CD4-positive, alpha-beta T cell (primary cell): ENCODE measurements at regions not wholly inside any gene's neighbourhood (a gene's known extent, or its start where the extent isn't known, plus 50 kb on each side); places are given as distances from the start of the nearest gene placed in this dataset.
A peak's percentile ranks its signal among the peaks of the same experiment; 100 is the strongest.
"Not testable (repeated sequence)": the region's sequence is repeated elsewhere in the genome, so short reads cannot be mapped to it uniquely, and the experiment has no call there.

ENCODE experiments used
- ATAC-seq: fragments of 200-7000 bp; cut with Tn5 transposase; one replicate; pipeline ENCODE4 v1.10.0; 2022; ENCODE audit warnings: mild to moderate bottlenecking; ENCODE audit not compliant: poor library complexity
- CTCF ChIA-PET: fragments of 350-600 bp; sonication (Branson Sonifier 250); formaldehyde crosslinking; loops from one replicate; lab custom pipeline; 2021; ENCODE audit warnings: antibody characterized with exemption, inconsistent platforms; lab: Charles Lee
- POLR2A ChIA-PET: fragments of 350-600 bp; sonication (Branson Sonifier 250); formaldehyde crosslinking; loops from one replicate; lab custom pipeline; 2021; ENCODE audit warnings: antibody characterized with exemption, inconsistent platforms; lab: Charles Lee
- DNase-seq, 14 experiments: peaks; one replicate each; pipeline ENCODE4 v3.0.0-alpha.2; 2013 to 2020; ENCODE audit warnings: mixed read lengths in 2 of 14
- H3K27ac ChIP-seq, 2 donors: one replicate each; pipeline versions ENCODE4 v1.5.1 to v1.7.0; 2013; ENCODE audit warnings: low read length in 2 of 2, low read depth in 1 of 2, mild to moderate bottlenecking in 1 of 2
- H3K27me3 ChIP-seq, 2 experiments: 1 replicate in 1 of 2; 2 replicates in 1 of 2; pipeline versions ENCODE4 v1.6.1 to v1.7.0; 2013; ENCODE audit warnings: low read length in 2 of 2, control low read depth in 1 of 2, mild to moderate bottlenecking in 1 of 2, moderate library complexity in 1 of 2; ENCODE audit not compliant: insufficient read depth in 2 of 2, control insufficient read depth in 1 of 2
- H3K36me3 ChIP-seq: one replicate; pipeline ENCODE4 v1.6.1; 2013; ENCODE audit warnings: low read length, control low read depth; ENCODE audit not compliant: insufficient read depth
- H3K4me1 ChIP-seq: one replicate; pipeline ENCODE4 v1.6.1; 2013; ENCODE audit warnings: low read length, control low read depth; ENCODE audit not compliant: insufficient read depth
- H3K4me3 ChIP-seq: one replicate; pipeline ENCODE4 v1.5.1; 2013; ENCODE audit warnings: mild to moderate bottlenecking, low read length, moderate library complexity
- H3K9me3 ChIP-seq, 2 experiments: 1 replicate in 1 of 2; 2 replicates in 1 of 2; pipeline versions ENCODE4 v1.6.1 to v1.7.0; 2013; ENCODE audit warnings: low read length in 2 of 2, mild to moderate bottlenecking in 2 of 2, control low read depth in 1 of 2, moderate library complexity in 1 of 2; ENCODE audit not compliant: control insufficient read depth in 1 of 2, insufficient read depth in 1 of 2
- H3K27ac Mint-ChIP-seq: one replicate; pipeline ENCODE4 v1.8.0; 2020; ENCODE audit warnings: mixed read lengths
- H3K27me3 Mint-ChIP-seq: one replicate; pipeline ENCODE4 v1.8.0; 2021; ENCODE audit warnings: mixed read lengths
- H3K36me3 Mint-ChIP-seq: one replicate; pipeline ENCODE4 v1.8.0; 2021; ENCODE audit warnings: low read depth, mixed read lengths
- H3K4me1 Mint-ChIP-seq: one replicate; pipeline ENCODE4 v1.8.0; 2021; ENCODE audit warnings: low read depth, mixed read lengths
- H3K4me3 Mint-ChIP-seq: one replicate; pipeline ENCODE4 v1.8.0; 2020; ENCODE audit warnings: mild to moderate bottlenecking, mixed read lengths
- H3K9me3 Mint-ChIP-seq: one replicate; pipeline ENCODE4 v1.8.0; 2020; ENCODE audit warnings: mixed read lengths
- intact Hi-C, 2 experiments: fragments of 100-400 bp; cut with DNase I in 1 of 2; cut with micrococcal nuclease in 1 of 2; formaldehyde crosslinking; loops; one replicate each; pipeline versions ENCODE4 v1.15.1 to v1.9.0; 2023 to 2025; cut with DNase I, micrococcal nuclease

DNA sequence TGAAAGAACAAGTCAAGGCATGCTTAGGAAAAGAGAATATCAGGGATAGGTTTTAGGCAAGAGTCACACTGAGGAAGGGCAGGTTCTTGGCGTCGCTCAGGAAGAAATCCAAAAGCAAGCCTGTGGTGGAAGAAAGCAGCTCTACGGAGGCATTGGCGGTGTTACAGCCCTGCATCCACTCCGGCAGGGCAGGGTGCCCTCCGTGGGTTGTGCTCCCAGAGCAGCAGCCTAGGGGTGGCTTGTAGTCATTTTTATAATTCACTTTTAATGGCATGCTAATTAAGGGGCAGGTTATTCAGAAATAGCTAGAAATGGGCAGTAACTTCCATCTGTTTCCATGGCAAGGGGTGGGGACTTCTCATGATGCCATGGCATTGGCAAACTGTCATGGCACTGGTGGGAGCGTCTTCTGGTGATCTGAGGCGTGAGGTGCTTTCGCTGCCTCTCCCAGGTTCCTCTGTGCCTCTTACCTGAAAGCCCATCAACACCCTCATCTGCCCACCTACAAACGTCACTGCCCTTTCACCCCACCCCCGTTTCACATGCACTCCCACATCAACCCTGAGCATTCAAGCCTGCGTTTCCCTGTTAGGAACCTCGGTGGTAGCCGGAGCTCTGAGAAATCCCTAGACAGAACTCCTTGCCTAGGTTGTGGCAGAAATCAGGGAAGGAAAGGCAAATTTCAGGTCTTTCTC is 1763.8 kb upstream of the TPTE start:
- H3K4me1 Mint-ChIP-seq, H3K4me3 Mint-ChIP-seq, H3K4me1 ChIP-seq, H3K27me3 ChIP-seq, H3K27ac Mint-ChIP-seq, H3K27me3 Mint-ChIP-seq, H3K27ac ChIP-seq, CTCF ChIA-PET, H3K4me3 ChIP-seq, POLR2A ChIA-PET, intact Hi-C loops, H3K36me3 ChIP-seq, ATAC-seq, DNase-seq: not testable (repeated sequence)
- H3K9me3 Mint-ChIP-seq, result peaks cover 16% of the 10 kb centered on the region
- H3K9me3 ChIP-seq, result peaks cover 19 to 22% of the 10 kb centered on the region in 2 experiments
- peaks cover 12% of the 10 kb centered on the region for H3K36me3 Mint-ChIP-seq

DNA sequence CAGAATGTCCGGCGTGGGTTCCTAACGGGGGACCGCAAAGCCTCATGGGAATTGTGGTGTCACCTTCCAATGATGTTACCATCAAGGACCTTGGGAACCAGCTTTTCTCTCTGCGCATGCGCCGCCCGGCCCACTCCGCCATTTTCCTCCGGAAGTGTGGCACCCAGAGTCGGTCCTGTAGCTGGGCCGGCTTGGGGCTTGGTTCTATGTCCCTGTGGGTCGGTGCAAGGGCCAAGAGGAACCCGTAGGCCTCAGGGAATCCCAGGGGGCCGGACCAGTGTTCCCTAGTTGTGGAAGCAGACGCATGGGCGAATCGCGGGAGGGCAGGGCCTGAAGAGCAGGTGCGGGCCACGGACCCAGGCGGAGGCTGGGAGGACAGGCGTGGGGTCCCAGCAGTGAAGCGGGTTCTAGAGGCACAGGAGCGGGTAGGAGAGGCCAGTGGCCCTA is 1762.4 kb upstream of the TPTE start:
- intact Hi-C loops, POLR2A ChIA-PET, H3K4me1 Mint-ChIP-seq, ATAC-seq, H3K27me3 Mint-ChIP-seq, H3K27ac Mint-ChIP-seq, CTCF ChIA-PET, H3K4me3 Mint-ChIP-seq, H3K27ac ChIP-seq, H3K4me1 ChIP-seq, H3K4me3 ChIP-seq, H3K36me3 ChIP-seq, H3K27me3 ChIP-seq: not testable (repeated sequence)
- Mint-ChIP-seq H3K9me3 (peaks cover 23% of the 10 kb centered on the region), H3K36me3 (peaks cover 12% of the 10 kb centered on the region)
- DNase-seq, result peak in 2 of 14 experiments; percentile 2 to 11
- H3K9me3 ChIP-seq, result peaks cover 19 to 22% of the 10 kb centered on the region in 2 experiments

DNA sequence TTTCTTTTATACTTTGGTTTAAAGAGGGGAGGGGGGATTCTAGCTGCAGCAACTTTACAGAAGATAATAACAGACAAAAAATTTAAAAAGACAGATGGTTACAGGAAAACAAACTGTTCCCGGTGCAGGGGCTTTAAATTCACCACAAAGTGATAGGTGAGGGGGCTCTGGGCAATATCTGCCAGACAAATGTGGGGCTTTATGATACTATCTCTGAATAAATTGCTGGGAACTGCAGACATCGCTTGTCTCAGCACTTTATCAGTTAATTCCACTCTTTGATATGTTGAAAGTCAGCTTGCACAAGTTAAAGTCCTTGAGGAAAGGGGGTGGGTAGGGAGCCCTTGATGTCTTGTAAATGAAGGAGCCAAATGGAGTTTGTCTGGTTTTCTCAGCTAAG is 1759.1 kb upstream of the TPTE start:
- peaks cover 12% of the 10 kb centered on the region for H3K36me3 Mint-ChIP-seq
- CTCF ChIA-PET, H3K27me3 Mint-ChIP-seq, intact Hi-C loops, H3K27ac Mint-ChIP-seq, H3K4me3 Mint-ChIP-seq, H3K4me1 Mint-ChIP-seq, ATAC-seq, H3K27ac ChIP-seq, H3K36me3 ChIP-seq, H3K27me3 ChIP-seq, H3K4me1 ChIP-seq, POLR2A ChIA-PET, H3K4me3 ChIP-seq, DNase-seq: not testable (repeated sequence)
- peaks cover 23% of the 10 kb centered on the region in 2 experiments for H3K9me3 ChIP-seq
- H3K9me3 Mint-ChIP-seq, result peaks cover 30% of the 10 kb centered on the region

DNA sequence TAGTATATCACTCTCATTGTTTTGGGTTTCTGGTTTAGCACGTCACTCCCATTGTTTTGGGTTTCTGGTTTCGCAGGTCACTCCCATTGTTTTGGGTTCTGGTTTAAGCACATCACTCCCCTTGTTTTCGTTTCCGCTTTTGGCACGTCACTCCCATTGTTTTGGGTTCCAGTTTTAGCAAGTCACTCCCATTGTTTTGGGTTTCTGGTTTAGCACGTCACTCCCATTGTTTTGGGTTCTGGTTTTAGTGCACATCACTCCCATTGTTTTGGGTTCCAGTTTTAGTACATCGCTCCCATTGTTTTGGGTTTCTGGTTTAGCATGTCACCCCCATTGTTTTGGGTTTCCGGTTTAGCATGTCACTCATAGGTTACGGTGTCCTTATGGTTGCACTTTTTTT is 1757.0 kb upstream of the TPTE start:
- H3K4me1 ChIP-seq, ATAC-seq, CTCF ChIA-PET, H3K9me3 ChIP-seq, H3K4me1 Mint-ChIP-seq, H3K4me3 Mint-ChIP-seq, H3K36me3 ChIP-seq, intact Hi-C loops, H3K36me3 Mint-ChIP-seq, H3K4me3 ChIP-seq, H3K27me3 ChIP-seq, H3K27ac ChIP-seq, H3K27me3 Mint-ChIP-seq, H3K27ac Mint-ChIP-seq, POLR2A ChIA-PET, DNase-seq: not testable (repeated sequence)
- peaks cover 27% of the 10 kb centered on the region for H3K9me3 Mint-ChIP-seq

DNA sequence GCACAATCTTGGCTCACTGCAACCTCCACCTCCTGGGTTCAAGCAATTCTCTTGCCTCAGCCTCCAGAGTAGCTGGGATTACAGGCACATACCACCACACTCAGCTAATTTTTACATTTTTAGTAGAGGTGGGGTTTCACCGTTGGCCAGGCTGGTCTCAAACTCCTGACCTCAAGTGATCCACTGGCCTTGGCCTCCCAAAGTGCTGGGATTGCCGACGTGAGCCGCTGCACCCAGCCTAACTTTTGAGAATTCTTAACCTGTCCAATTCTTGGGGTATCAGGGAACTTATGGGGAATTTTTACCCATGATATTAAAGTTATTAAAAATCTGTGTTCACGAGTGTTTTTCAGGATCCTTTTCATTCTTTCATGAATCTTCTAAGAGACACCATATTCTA is 1755.2 kb upstream of the TPTE start:
- peaks cover 21% of the 10 kb centered on the region for H3K9me3 Mint-ChIP-seq
- ATAC-seq, H3K27me3 ChIP-seq, CTCF ChIA-PET, H3K27ac ChIP-seq, DNase-seq, H3K4me1 ChIP-seq, intact Hi-C loops, H3K36me3 Mint-ChIP-seq, POLR2A ChIA-PET, H3K4me3 Mint-ChIP-seq, H3K36me3 ChIP-seq, H3K27ac Mint-ChIP-seq, H3K27me3 Mint-ChIP-seq, H3K4me3 ChIP-seq, H3K9me3 ChIP-seq, H3K4me1 Mint-ChIP-seq: not testable (repeated sequence)

GRCh38 chr21:8772910-8773514 is 1748.4 kb upstream of the TPTE start:
- H3K4me1 Mint-ChIP-seq, result not testable (repeated sequence)

DNA sequence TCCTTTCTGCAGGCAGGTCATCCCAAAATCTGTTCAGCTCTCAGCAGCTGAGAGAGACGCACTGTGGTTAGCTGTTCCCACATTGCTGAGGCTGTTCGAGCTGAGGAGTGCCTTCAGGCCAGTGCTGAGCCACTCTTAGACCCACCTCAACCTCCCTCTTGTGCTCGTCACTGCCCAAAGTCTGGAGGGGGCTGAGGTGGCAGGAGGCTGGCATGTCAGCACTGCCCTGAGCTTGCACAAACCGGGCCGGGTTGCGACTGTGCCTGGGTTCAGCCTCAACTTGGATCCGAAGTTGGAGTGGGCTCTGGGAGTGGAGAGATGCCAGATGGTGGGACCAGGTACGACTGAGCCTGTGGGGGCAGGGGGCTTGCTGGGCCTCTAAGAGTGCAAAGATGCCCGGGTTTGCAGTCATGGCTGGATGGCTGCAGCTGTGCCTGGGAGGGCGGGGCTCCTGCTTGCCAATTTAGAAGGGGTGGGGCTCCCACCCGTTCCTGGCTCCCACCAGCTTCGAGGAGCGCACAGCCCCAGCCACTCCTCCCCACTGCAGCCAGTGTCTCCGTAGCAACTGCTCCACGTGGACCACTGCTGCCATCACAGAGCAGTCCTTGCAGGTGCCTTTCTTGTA is 1745.7 kb upstream of the TPTE start:
- H3K27me3 Mint-ChIP-seq, H3K36me3 ChIP-seq, H3K4me1 Mint-ChIP-seq, POLR2A ChIA-PET, CTCF ChIA-PET, intact Hi-C loops, H3K4me3 Mint-ChIP-seq, H3K36me3 Mint-ChIP-seq, H3K9me3 Mint-ChIP-seq, ATAC-seq, DNase-seq, H3K4me1 ChIP-seq, H3K4me3 ChIP-seq, H3K27ac ChIP-seq, H3K27ac Mint-ChIP-seq, H3K27me3 ChIP-seq: not testable (repeated sequence)
- peaks cover 0 to 32% of the 10 kb centered on the region in 2 experiments for H3K9me3 ChIP-seq

More at GRCh38 chr21:8772910-8773514, 1748.4 kb upstream of the TPTE start:
- H3K9me3 Mint-ChIP-seq, POLR2A ChIA-PET, DNase-seq, ATAC-seq, H3K36me3 Mint-ChIP-seq, CTCF ChIA-PET, H3K36me3 ChIP-seq, H3K27me3 Mint-ChIP-seq, H3K4me1 ChIP-seq, intact Hi-C loops, H3K4me3 ChIP-seq, H3K27ac ChIP-seq, H3K27ac Mint-ChIP-seq, H3K4me3 Mint-ChIP-seq, H3K27me3 ChIP-seq: not testable (repeated sequence)
- H3K9me3 ChIP-seq, result peaks cover 0 to 22% of the 10 kb centered on the region in 2 experiments
